ENCODE measurements at regions not wholly inside any gene's neighbourhood (a gene's known extent, or its start where the extent isn't known, plus 50 kb on each side); places are given as distances from the start of the nearest gene placed in this dataset.

DNA sequence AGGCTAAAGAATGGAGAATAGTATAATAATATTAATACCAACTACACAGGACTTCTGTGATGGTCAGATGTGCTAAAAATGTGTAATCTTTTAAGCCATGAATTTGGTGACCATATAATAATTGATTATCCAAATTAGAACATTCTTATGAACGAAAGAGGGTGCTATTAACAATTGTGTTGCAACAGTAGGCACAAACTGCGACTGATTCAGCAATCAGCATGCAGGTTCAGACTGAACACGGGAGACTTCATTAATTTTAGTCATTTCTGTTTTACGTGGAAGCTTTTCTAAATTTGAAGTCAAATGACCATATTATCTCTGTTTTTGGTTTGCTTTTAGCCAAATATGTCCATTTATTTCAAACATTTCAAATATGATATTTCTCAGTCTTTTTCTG is 54.6 kb upstream of the CHST9 start:
- no peak for TF ChIP-seq SP1 (IDR thresholded peaks at IDR 0.05; ENCODE audit: low read depth)
- RAD21 ChIA-PET (ENCODE audit: low non-redundant PET in 1 of 2, low total read pairs in 2 of 2, uncharacterized antibody in 2 of 2, unreplicated experiment in 2 of 2): no interaction called here
- no TSS peak for BruUV-seq (replicated peaks)
- H4K20me1 ChIP-seq (ENCODE audit: insufficient read depth): no peaks in the 10 kb centered on the region
- no peaks in the 10 kb centered on the region for H3K9me3 ChIP-seq (ENCODE audit: control insufficient read depth in 1 of 2, insufficient read depth in 1 of 2, low read depth in 1 of 2, low read length in 2 of 2)
- no peaks in the 10 kb centered on the region for H3K9me2 ChIP-seq (ENCODE audit: insufficient read depth)
- no peaks in the 10 kb centered on the region for H3K27me3 ChIP-seq (ENCODE audit: insufficient read depth, low read length)
- no peak overlapping the region for H3K9ac ChIP-seq (ENCODE audit: low read length)
- intact Hi-C loops (cut with micrococcal nuclease): no loop called here
- no peak for DNase-seq (ENCODE audit: low read depth, low spot score)
- no peak overlapping the region for H3K4me2 ChIP-seq (ENCODE audit: low read length)
- no peak overlapping the region for H2AFZ ChIP-seq (ENCODE audit: low read depth, low read length, poor library complexity, severe bottlenecking)
- H3K79me2 ChIP-seq (ENCODE audit: insufficient read depth, low read length): no peaks in the 10 kb centered on the region
- no peak for ATAC-seq
- no peak overlapping the region for H3K4me3 ChIP-seq (replicated peaks in 1 of 2; ENCODE audit: low read depth in 1 of 2, low read length in 2 of 2)
- H3K27ac ChIP-seq (ENCODE audit: low read depth, low read length): no peak overlapping the region
- CTCF ChIA-PET: no interaction called here
- H3K4me1 ChIP-seq (ENCODE audit: control insufficient read depth in 1 of 2, insufficient read depth in 2 of 2, low read length in 2 of 2): no peaks in the 10 kb centered on the region
- POLR2A ChIA-PET: no interaction called here
- no peaks in the 10 kb centered on the region for H3K36me3 ChIP-seq (ENCODE audit: control insufficient read depth in 1 of 2, insufficient read depth in 2 of 2, low read length in 2 of 2)

- Histone ChIP-seq H3K9me3 (ENCODE audit: control insufficient read depth in 1 of 2, insufficient read depth in 1 of 2, low read depth in 1 of 2, low read length in 2 of 2) (no peaks in the 10 kb centered on the region), H4K20me1 (ENCODE audit: insufficient read depth) (no peaks in the 10 kb centered on the region), H3K36me3 (ENCODE audit: control insufficient read depth in 1 of 2, insufficient read depth in 2 of 2, low read length in 2 of 2) (no peaks in the 10 kb centered on the region), H3K4me2 (ENCODE audit: low read length) (no peak overlapping the region), H3K9me2 (ENCODE audit: insufficient read depth) (no peaks in the 10 kb centered on the region), H3K79me2 (ENCODE audit: insufficient read depth, low read length) (no peaks in the 10 kb centered on the region), H3K27ac (ENCODE audit: low read depth, low read length) (no peak overlapping the region), H3K27me3 (ENCODE audit: insufficient read depth, low read length) (no peaks in the 10 kb centered on the region), H3K4me1 (ENCODE audit: control insufficient read depth in 1 of 2, insufficient read depth in 2 of 2, low read length in 2 of 2) (no peaks in the 10 kb centered on the region), H2AFZ (ENCODE audit: low read depth, low read length, poor library complexity, severe bottlenecking) (no peak overlapping the region), H3K9ac (ENCODE audit: low read length) (no peak overlapping the region), H3K4me3 (replicated peaks in 1 of 2; ENCODE audit: low read depth in 1 of 2, low read length in 2 of 2) (no peak overlapping the region)
- POLR2A ChIA-PET: no interaction called here
- no TSS peak for BruUV-seq (replicated peaks)
- CTCF ChIA-PET: no interaction called here
- intact Hi-C loops (cut with micrococcal nuclease): no loop called here
- DNase-seq (ENCODE audit: low read depth, low spot score) (no peak), ATAC-seq (no peak)
- TF ChIP-seq SIN3A (IDR thresholded peaks at IDR 0.05; ENCODE audit: low read depth): no peak
- TF ChIP-seq, protein P1, sequence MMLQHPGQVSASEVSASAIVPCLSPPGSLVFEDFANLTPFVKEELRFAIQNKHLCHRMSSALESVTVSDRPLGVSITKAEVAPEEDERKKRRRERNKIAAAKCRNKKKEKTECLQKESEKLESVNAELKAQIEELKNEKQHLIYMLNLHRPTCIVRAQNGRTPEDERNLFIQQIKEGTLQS (IDR thresholded peaks at IDR 0.05): no peak
- TF ChIP-seq MAX (IDR thresholded peaks at IDR 0.05): no peak
- TF ChIP-seq POLR2A (IDR thresholded peaks at IDR 0.05; ENCODE audit: borderline replicate concordance, extremely low read depth, insufficient read depth, insufficient read length): no peak
- TF ChIP-seq RAD21 (IDR thresholded peaks at IDR 0.05; ENCODE audit: low read depth): no peak
- TF ChIP-seq CEBPB (IDR thresholded peaks at IDR 0.05; ENCODE audit: low read depth): no peak
- TF ChIP-seq ZBTB33 (IDR thresholded peaks at IDR 0.05; ENCODE audit: extremely low read depth, insufficient replicate concordance, low read length): no peak
- no peak for TF ChIP-seq ZNF274 (IDR thresholded peaks at IDR 0.05; ENCODE audit: low read depth, low read length)
- no peak for TF ChIP-seq CBX3 (IDR thresholded peaks at IDR 0.05; ENCODE audit: low read depth)
- TF ChIP-seq JUND (IDR thresholded peaks at IDR 0.05): no peak
- no peak for TF ChIP-seq CTCF (IDR thresholded peaks at IDR 0.05 in 2 of 3, conservative IDR thresholded peaks at IDR 0.05 in 1 of 3; ENCODE audit: borderline replicate concordance in 1 of 3, insufficient read depth in 1 of 3, low read depth in 2 of 3, low read length in 2 of 3)
- TF ChIP-seq TCF7L2 (IDR thresholded peaks at IDR 0.05; ENCODE audit: borderline replicate concordance, extremely low read depth, insufficient read depth, insufficient read length): no peak
- TF ChIP-seq EZH2phosphoT487 (IDR thresholded peaks at IDR 0.05; ENCODE audit: borderline replicate concordance): no peak
- TF ChIP-seq ZFX (IDR thresholded peaks at IDR 0.05): no peak
- TF ChIP-seq FOSL1 (IDR thresholded peaks at IDR 0.05; ENCODE audit: low read depth): no peak
- no peak for TF ChIP-seq ELF1 (IDR thresholded peaks at IDR 0.05; ENCODE audit: borderline replicate concordance, low read depth)
- no peak for TF ChIP-seq EZH2 (IDR thresholded peaks at IDR 0.05)
- RAD21 ChIA-PET (ENCODE audit: low non-redundant PET in 1 of 2, low total read pairs in 2 of 2, uncharacterized antibody in 2 of 2, unreplicated experiment in 2 of 2): no interaction called here
These were observed 50.2 kb upstream of the CHST9 start for GRCh38 chr18:27235218-27235870.

Measured in HCT116 (cell line).